HEK293T (cell line): ENCODE measurements at regions not wholly inside any gene's neighbourhood (a gene's known extent, or its start where the extent isn't known, plus 50 kb on each side); places are given as distances from the start of the nearest gene placed in this dataset.

ENCODE experiments used
- CTCF ChIA-PET: fragments of 350-600 bp; formaldehyde crosslinking; extraction: SDS; loops from one replicate; lab custom pipeline; 2021; ENCODE audit warnings: antibody characterized with exemption, inconsistent platforms; lab: Yijun Ruan, JAX
- POLR2A ChIA-PET: fragments of 350-600 bp; formaldehyde crosslinking; extraction: SDS; loops from one replicate; lab custom pipeline; 2020; ENCODE audit warnings: antibody characterized with exemption, inconsistent platforms; lab: Yijun Ruan, JAX
- DNase-seq: peaks from one replicate; pipeline ENCODE4 v3.0.0; 2012; ENCODE audit warnings: mixed read lengths; ENCODE audit errors: extremely low spot score
- ARNT ChIP-seq: fragments of 450-650 bp; IDR thresholded peaks from 2 replicates; pipeline ENCODE4 v1.6.1; 2017; ENCODE audit warnings: mild to moderate bottlenecking
- BHLHE40 ChIP-seq: fragments of 450-650 bp; IDR thresholded peaks from 2 replicates; pipeline ENCODE4 v1.6.1; 2016; ENCODE audit warnings: mild to moderate bottlenecking, moderate library complexity, borderline replicate concordance
- CTBP1 ChIP-seq: fragments of 450-650 bp; IDR thresholded peaks from 2 replicates; pipeline ENCODE4 v1.6.1; 2016; ENCODE audit warnings: borderline replicate concordance
- ELF4 ChIP-seq: fragments of 450-650 bp; IDR thresholded peaks from 2 replicates; pipeline ENCODE4 v1.6.1; 2017; ENCODE audit warnings: antibody characterized with exemption
- FOXA1 ChIP-seq: fragments of 450-650 bp; IDR thresholded peaks from 2 replicates; pipeline ENCODE4 v1.6.1; 2016; ENCODE audit warnings: mild to moderate bottlenecking
- FOXK2 ChIP-seq: fragments of 450-650 bp; IDR thresholded peaks from 2 replicates; pipeline ENCODE4 v1.6.1; 2016; ENCODE audit warnings: mild to moderate bottlenecking
- FOXM1 ChIP-seq: fragments of 450-650 bp; IDR thresholded peaks from 2 replicates; pipeline ENCODE4 v1.6.1; 2017; ENCODE audit warnings: mild to moderate bottlenecking, borderline replicate concordance
- HDGF ChIP-seq: fragments of 450-650 bp; IDR thresholded peaks from 2 replicates; pipeline ENCODE4 v1.6.1; 2017; ENCODE audit warnings: antibody characterized with exemption, borderline replicate concordance
- L3MBTL2 ChIP-seq: fragments of 450-650 bp; conservative IDR thresholded peaks from 2 replicates; pipeline ENCODE4 v1.6.1; 2016; ENCODE audit warnings: mild to moderate bottlenecking
- LEF1 ChIP-seq: fragments of 450-650 bp; IDR thresholded peaks from 2 replicates; pipeline ENCODE4 v1.6.1; 2017; ENCODE audit warnings: mild to moderate bottlenecking, borderline replicate concordance
- NFRKB ChIP-seq: fragments of 450-650 bp; IDR thresholded peaks from 2 replicates; pipeline ENCODE4 v1.6.1; 2016; ENCODE audit warnings: mild to moderate bottlenecking, moderate library complexity
- SP1 ChIP-seq: fragments of 450-650 bp; IDR thresholded peaks from 2 replicates; pipeline ENCODE4 v1.6.1; 2017
- SUZ12 ChIP-seq: fragments of 450-650 bp; IDR thresholded peaks from 2 replicates; pipeline ENCODE4 v1.6.1; 2016; ENCODE audit warnings: mild to moderate bottlenecking
- TARDBP ChIP-seq: fragments of 450-650 bp; IDR thresholded peaks from 2 replicates; pipeline ENCODE4 v1.6.1; 2016
- ZNF384 ChIP-seq: fragments of 450-650 bp; IDR thresholded peaks from 2 replicates; pipeline ENCODE4 v1.6.1; 2016
- TF ChIP-seq, protein P1 (sequence below): fragments of 450-650 bp; IDR thresholded peaks from 2 replicates; pipeline ENCODE4 v1.6.1; 2016

- ChIA-PET CTCF (interaction anchor here (0.8 kb wide), 1 partner anchor 78 kb away, joined by 3 read pairs; no protein-coding TSS in a partner anchor), POLR2A (no interaction called here)
- TF ChIP-seq FOXA1 (no peak), FOXK2 (no peak), TARDBP (no peak), FOXM1 (no peak), L3MBTL2 (no peak), SUZ12 (no peak), ZNF384 (no peak), ELF4 (no peak), ARNT (no peak)
- TF ChIP-seq, protein P1, sequence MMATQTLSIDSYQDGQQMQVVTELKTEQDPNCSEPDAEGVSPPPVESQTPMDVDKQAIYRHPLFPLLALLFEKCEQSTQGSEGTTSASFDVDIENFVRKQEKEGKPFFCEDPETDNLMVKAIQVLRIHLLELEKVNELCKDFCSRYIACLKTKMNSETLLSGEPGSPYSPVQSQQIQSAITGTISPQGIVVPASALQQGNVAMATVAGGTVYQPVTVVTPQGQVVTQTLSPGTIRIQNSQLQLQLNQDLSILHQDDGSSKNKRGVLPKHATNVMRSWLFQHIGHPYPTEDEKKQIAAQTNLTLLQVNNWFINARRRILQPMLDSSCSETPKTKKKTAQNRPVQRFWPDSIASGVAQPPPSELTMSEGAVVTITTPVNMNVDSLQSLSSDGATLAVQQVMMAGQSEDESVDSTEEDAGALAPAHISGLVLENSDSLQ: no peak
- DNase-seq: no peak
Measured at GRCh38 chr10:29763396-29763795, 128.6 kb upstream of the SVIL start.

DNA sequence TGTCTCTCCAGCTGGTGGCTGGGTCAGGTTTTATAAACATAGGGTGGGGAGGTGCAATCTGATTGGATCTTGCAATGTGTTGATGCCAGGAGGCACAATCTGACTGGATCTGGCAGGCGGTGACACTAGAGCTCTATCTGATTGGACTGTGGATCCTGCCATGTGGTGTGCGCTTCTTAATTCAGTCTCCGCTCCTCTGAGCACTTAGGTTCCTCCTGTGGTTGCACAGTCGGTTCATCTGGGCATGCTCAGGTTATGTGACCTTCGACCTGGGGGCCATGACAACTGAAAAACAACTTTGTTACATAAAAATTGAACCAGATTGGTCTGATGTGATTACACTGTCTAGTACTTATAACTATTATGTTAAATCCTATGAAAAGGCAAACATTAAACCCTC lies 127.1 kb upstream of the SVIL start:
- POLR2A ChIA-PET: no interaction called here
- DNase-seq: no peak
- CTCF ChIA-PET: no interaction called here
- TF ChIP-seq HDGF: no peak
- no peak for TF ChIP-seq TARDBP
- TF ChIP-seq SUZ12: no peak
- TF ChIP-seq SP1: no peak
- no peak for TF ChIP-seq NFRKB
- no peak for TF ChIP-seq CTBP1
- TF ChIP-seq, protein P1: no peak
- TF ChIP-seq L3MBTL2: no peak
- no peak for TF ChIP-seq FOXM1
- no peak for TF ChIP-seq LEF1
- no peak for TF ChIP-seq FOXA1
- TF ChIP-seq ZNF384: no peak
- TF ChIP-seq ELF4: no peak
- TF ChIP-seq ARNT: no peak

DNA sequence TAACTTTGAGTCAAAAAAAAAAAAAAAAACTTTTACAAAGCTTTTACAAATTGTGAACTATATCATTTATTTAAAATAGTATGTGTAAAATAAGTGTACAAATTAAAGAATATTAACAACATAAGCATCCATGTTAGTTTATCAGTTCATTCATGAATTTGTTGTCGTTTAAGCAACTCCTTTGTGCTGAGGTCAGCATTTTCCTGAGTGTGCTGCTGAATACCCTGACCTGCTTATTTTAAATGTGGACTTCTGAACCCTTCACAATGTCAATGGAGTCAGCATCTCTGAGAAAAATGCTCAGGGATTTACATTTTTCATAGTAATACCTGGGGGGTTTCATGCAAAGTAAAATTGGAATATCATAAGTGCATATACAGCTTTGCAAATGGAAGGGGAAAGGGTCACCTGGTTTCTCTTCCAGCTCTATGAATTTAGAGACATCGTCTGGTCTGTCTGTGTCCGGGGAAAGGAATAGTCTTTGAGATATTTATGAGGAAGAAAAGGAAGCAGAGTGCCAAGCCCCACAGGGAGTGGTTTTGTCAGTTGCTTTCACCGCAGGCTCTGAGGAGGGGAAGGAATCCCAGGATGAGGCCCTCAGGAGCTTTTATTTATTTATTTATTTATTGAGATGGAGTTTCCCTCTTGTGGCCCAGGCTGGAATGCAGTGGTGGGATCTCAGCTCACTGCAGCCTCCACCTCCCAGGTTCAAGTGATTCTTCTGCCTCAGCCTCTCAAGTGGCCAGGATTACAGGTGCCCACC lies 125.5 kb upstream of the SVIL start:
- DNase-seq: no peak
- ChIA-PET POLR2A (no interaction called here), CTCF (interaction anchor here (0.7 to 0.8 kb wide), 2 partner anchors 170 to 238 kb away, joined by 3 to 4 read pairs; no protein-coding TSS in a partner anchor)
- no peak for TF ChIP-seq CTBP1
- no peak for TF ChIP-seq ARNT
- TF ChIP-seq NFRKB: no peak
- TF ChIP-seq ZNF384: no peak
- TF ChIP-seq ELF4: no peak
- no peak for TF ChIP-seq TARDBP
- no peak for TF ChIP-seq BHLHE40
- no peak for TF ChIP-seq SUZ12
- TF ChIP-seq FOXA1: no peak
- no peak for TF ChIP-seq FOXM1
- TF ChIP-seq SP1: no peak
- TF ChIP-seq LEF1: no peak
- TF ChIP-seq, protein P1: no peak
- TF ChIP-seq FOXK2: no peak
- no peak for TF ChIP-seq HDGF
- no peak for TF ChIP-seq L3MBTL2

- ChIA-PET CTCF (interaction anchor here (0.6 to 0.7 kb wide), 2 partner anchors 110 to 240 kb away, joined by 3 to 4 read pairs; no protein-coding TSS in a partner anchor), POLR2A (no interaction called here)
- DNase-seq: no peak
- no peak for TF ChIP-seq TARDBP
- no peak for TF ChIP-seq ARNT
- no peak for TF ChIP-seq CTBP1
- TF ChIP-seq SUZ12: no peak
- no peak for TF ChIP-seq HDGF
- TF ChIP-seq, protein P1: no peak
- no peak for TF ChIP-seq ZNF384
- no peak for TF ChIP-seq FOXK2
- TF ChIP-seq FOXA1: no peak
- TF ChIP-seq NFRKB: no peak
- TF ChIP-seq FOXM1: no peak
- TF ChIP-seq SP1: no peak
Measured at GRCh38 chr10:29757551-29758297, 123.0 kb upstream of the SVIL start.

DNA sequence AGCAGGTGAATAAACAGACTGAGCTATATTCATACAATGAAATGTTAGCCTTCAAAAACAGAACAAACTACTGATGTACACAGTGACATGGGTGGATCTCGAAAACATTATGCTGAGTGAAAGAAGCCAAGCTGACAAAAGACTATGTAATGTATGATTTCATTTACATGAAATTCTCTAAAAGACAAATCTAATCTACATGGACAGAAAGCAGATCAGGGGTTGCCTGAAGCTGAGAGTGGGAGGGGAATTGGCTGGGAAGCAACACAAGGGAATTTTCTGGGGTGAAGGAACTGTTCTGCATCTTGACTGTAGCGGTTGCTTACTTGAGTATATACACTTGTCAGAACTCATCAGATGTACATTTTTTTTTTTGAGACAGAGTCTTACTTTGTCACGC lies 121.7 kb upstream of the SVIL start:
- no peak for DNase-seq
- no peak for TF ChIP-seq SUZ12
- TF ChIP-seq FOXK2: no peak
- TF ChIP-seq FOXM1: no peak
- no peak for TF ChIP-seq NFRKB
- TF ChIP-seq ZNF384: no peak
- TF ChIP-seq ELF4: no peak
- TF ChIP-seq, protein P1: no peak
- TF ChIP-seq SP1: no peak
- TF ChIP-seq HDGF: no peak
- no peak for TF ChIP-seq LEF1
- no peak for TF ChIP-seq ARNT
- no peak for TF ChIP-seq FOXA1

More for the DNA sequence above, 121.7 kb upstream of the SVIL start:
- ChIA-PET CTCF (no interaction called here), POLR2A (no interaction called here)
